Suprapubic skin (tissue), 4 donors: ENCODE measurements at regions not wholly inside any gene's neighbourhood (a gene's known extent, or its start where the extent isn't known, plus 50 kb on each side); places are given as distances from the start of the nearest gene placed in this dataset.
"Not testable (repeated sequence)": the region's sequence is repeated elsewhere in the genome, so short reads cannot be mapped to it uniquely, and the experiment has no call there.

ENCODE experiments used
- DNase-seq, 2 donors: peaks; one replicate each; pipeline ENCODE4 v3.0.0-alpha.2; 2019; ENCODE audit warnings: low spot score in 2 of 2
- H3K27ac ChIP-seq: fragments of 200-600 bp; sonication (generic); one replicate; pipeline ENCODE4 v1.5.1; 2019
- H3K27me3 ChIP-seq: fragments of 200-600 bp; sonication (generic); one replicate; pipeline ENCODE4 v1.5.1; 2019
- H3K36me3 ChIP-seq: fragments of 200-600 bp; sonication (generic); one replicate; pipeline ENCODE4 v1.5.1; 2019
- H3K4me1 ChIP-seq: fragments of 200-600 bp; sonication (generic); one replicate; pipeline ENCODE4 v1.5.1; 2019
- H3K4me3 ChIP-seq: fragments of 200-600 bp; sonication (generic); one replicate; pipeline ENCODE4 v1.5.1; 2019; ENCODE audit warnings: mild to moderate bottlenecking
- H3K9me3 ChIP-seq: fragments of 200-600 bp; sonication (generic); one replicate; pipeline ENCODE4 v1.5.1; 2019
- EP300 ChIP-seq: sonication (generic); formaldehyde crosslinking; IDR thresholded peaks from one replicate; pipeline ENCODE4 v1.6.1; 2017; ENCODE audit warnings: antibody characterized with exemption
- POLR2A ChIP-seq, 2 donors: fragments of 450-650 bp; IDR thresholded peaks; one replicate each; pipeline ENCODE4 v1.6.1; 2017; ENCODE audit warnings: antibody characterized with exemption in 2 of 2, mild to moderate bottlenecking in 2 of 2, moderate library complexity in 2 of 2
- POLR2AphosphoS5 ChIP-seq, 3 donors: sonication (generic); formaldehyde crosslinking; IDR thresholded peaks; one replicate each; pipeline ENCODE4 v1.6.1; 2017; ENCODE audit warnings: antibody characterized with exemption in 3 of 3
- WGBS: methylation state at CpG from one replicate; pipeline ENCODE4 v1.1.5; 2018; 5-methylcytosine and 5-hydroxymethylcytosine counted together
- TF ChIP-seq, protein P1 (sequence below), 2 donors: fragments of 200-600 bp in 1 of 2; fragments of 450-650 bp in 1 of 2; sonication (generic) in 1 of 2; IDR thresholded peaks; one replicate each; pipeline ENCODE4 v1.5.1; 2016 to 2019; ENCODE audit warnings: antibody characterized with exemption in 2 of 2, mild to moderate bottlenecking in 1 of 2, moderate library complexity in 1 of 2

DNA sequence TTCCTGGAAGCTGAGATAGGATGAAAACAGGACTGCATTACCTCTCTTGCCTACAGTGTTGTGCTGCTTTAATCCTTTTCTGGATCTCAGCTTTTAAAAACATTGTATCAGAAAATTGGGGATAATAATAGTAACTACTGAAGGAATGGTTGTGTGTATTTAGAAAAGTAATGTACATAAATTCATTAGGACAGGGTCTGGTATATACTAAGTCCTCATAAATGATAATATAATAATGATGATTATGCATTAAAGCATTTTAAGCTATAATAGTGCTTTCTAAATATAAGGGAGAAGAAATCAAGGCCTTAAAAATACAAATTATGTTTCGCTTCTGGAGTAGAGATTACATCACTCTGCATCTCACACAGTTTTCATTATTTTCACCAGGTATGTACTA is 530.1 kb downstream of the ZNF385D start:
- TF ChIP-seq POLR2AphosphoS5 (IDR thresholded peaks at IDR 0.05) (no peak), EP300 (no peak), POLR2A (IDR thresholded peaks at IDR 0.05) (no peak)
- TF ChIP-seq, protein P1, sequence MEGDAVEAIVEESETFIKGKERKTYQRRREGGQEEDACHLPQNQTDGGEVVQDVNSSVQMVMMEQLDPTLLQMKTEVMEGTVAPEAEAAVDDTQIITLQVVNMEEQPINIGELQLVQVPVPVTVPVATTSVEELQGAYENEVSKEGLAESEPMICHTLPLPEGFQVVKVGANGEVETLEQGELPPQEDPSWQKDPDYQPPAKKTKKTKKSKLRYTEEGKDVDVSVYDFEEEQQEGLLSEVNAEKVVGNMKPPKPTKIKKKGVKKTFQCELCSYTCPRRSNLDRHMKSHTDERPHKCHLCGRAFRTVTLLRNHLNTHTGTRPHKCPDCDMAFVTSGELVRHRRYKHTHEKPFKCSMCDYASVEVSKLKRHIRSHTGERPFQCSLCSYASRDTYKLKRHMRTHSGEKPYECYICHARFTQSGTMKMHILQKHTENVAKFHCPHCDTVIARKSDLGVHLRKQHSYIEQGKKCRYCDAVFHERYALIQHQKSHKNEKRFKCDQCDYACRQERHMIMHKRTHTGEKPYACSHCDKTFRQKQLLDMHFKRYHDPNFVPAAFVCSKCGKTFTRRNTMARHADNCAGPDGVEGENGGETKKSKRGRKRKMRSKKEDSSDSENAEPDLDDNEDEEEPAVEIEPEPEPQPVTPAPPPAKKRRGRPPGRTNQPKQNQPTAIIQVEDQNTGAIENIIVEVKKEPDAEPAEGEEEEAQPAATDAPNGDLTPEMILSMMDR (IDR thresholded peaks at IDR 0.05) = no peak

DNA sequence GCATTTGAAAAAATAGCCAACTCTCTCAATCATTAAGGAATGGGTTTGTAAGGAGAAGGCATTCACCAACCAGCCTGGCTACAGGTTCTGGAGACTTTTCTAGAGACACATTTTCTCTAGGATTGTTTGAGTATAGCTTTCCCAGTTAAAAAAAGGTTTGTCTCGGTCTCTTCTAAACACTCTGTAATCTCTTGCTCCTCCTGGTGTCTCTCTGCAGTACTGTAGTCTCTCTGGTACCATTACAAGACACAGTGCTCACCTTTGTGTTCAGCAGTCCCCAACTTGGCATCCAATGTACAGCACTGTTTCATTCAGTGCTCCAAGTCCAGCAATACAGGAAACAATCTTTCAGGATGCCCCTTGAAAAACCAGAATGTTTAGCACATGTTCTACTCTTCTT is 534.4 kb downstream of the ZNF385D start:
- no peaks in the 10 kb centered on the region for H3K4me1 ChIP-seq
- H3K27ac ChIP-seq = no peak overlapping the region
- DNase-seq = no peak
- 62% methylated on average over 1 of the region's 1 CpG for WGBS
- no peak overlapping the region for H3K4me3 ChIP-seq
- peaks cover 9% of the 10 kb centered on the region for H3K9me3 ChIP-seq
- H3K27me3 ChIP-seq = no peaks in the 10 kb centered on the region
- TF ChIP-seq EP300 (no peak), POLR2A (IDR thresholded peaks at IDR 0.05) (no peak), POLR2AphosphoS5 (IDR thresholded peaks at IDR 0.05) (no peak)
- TF ChIP-seq, protein P1 (IDR thresholded peaks at IDR 0.05) = no peak
- no peaks in the 10 kb centered on the region for H3K36me3 ChIP-seq

More for the DNA sequence above, 530.1 kb downstream of the ZNF385D start:
- DNase-seq = no peak
- H3K9me3 ChIP-seq = peaks cover 5% of the 10 kb centered on the region
- H3K4me3 ChIP-seq = no peak overlapping the region
- no peaks in the 10 kb centered on the region for H3K4me1 ChIP-seq
- H3K27ac ChIP-seq = no peak overlapping the region
- H3K36me3 ChIP-seq = no peaks in the 10 kb centered on the region
- no peaks in the 10 kb centered on the region for H3K27me3 ChIP-seq
- 92% methylated on average over 1 of the region's 1 CpG for WGBS

DNA sequence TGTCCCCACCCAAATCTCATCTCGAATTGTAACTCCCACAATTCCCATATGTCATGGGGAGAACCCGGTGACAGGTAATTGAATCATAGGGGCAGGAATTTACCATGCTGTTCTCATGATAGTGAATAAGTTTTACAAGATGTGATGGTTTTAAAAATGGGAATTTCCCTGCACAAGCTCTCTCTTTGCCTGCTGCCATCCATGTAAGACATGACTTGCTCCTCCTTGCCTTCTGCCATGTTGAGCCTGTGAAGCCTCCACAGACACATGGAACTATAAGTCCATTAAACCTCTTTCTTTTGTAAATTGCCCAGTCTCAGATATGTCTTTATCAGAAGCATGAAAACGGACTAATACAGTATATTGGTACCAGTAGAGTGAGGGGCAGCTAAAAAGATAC is 546.9 kb downstream of the ZNF385D start:
- H3K4me1 ChIP-seq, H3K9me3 ChIP-seq, H3K4me3 ChIP-seq, H3K27me3 ChIP-seq, DNase-seq, H3K36me3 ChIP-seq, H3K27ac ChIP-seq: not testable (repeated sequence)
- 64% methylated on average over 3 of the region's 3 CpGs for WGBS

DNA sequence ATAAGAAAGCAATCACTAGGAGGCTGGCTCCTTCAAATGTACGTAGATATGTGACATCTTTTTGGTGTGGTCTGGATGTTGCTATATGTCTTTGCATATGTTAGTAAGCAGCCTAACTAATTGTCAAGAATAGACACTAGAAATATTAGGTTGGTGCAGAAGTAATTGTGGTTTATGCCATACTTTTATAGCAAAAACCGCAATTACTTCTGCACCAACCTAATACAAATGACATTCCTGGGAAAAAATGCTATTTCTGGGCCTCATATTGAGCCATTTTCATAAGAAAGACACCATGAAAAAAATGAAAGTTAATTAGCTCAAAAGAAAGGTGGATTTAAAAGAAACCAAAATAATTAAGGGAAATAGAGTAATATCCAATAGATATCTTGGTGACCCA is 555.8 kb downstream of the ZNF385D start:
- DNase-seq = no peak
- Histone ChIP-seq H3K27ac (no peak overlapping the region), H3K4me3 (no peak overlapping the region), H3K9me3 (no peaks in the 10 kb centered on the region), H3K36me3 (no peaks in the 10 kb centered on the region), H3K27me3 (no peaks in the 10 kb centered on the region), H3K4me1 (no peaks in the 10 kb centered on the region)
- TF ChIP-seq POLR2AphosphoS5 (IDR thresholded peaks at IDR 0.05) = no peak
- TF ChIP-seq POLR2A (IDR thresholded peaks at IDR 0.05) = no peak
- TF ChIP-seq, protein P1 (IDR thresholded peaks at IDR 0.05) = no peak
- no peak for TF ChIP-seq EP300
- WGBS = 85% methylated on average over 2 of the region's 2 CpGs

DNA sequence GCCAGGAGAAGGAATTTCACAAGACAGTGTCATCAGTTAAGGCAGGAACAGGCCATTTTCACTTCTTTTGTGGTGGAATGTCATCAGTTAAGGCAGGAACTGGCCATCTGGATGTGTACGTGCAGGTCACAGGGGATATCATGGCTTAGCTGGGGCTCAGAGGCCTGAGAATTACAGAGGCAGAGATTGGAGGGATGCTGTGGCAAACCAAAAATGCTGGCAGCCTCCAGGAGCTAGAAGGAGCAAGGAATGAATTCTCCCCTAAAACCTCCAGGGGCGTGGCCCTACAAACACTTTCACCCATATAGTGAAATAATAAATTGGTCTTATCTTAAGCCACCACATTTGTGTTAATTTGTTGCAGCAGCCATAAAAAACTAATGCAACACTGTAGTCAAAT is 557.0 kb downstream of the ZNF385D start:
- not testable (repeated sequence) for H3K4me1 ChIP-seq, H3K27ac ChIP-seq, H3K27me3 ChIP-seq, H3K36me3 ChIP-seq, H3K4me3 ChIP-seq, H3K9me3 ChIP-seq, DNase-seq
- WGBS = 95% methylated on average over 2 of the region's 2 CpGs

DNA sequence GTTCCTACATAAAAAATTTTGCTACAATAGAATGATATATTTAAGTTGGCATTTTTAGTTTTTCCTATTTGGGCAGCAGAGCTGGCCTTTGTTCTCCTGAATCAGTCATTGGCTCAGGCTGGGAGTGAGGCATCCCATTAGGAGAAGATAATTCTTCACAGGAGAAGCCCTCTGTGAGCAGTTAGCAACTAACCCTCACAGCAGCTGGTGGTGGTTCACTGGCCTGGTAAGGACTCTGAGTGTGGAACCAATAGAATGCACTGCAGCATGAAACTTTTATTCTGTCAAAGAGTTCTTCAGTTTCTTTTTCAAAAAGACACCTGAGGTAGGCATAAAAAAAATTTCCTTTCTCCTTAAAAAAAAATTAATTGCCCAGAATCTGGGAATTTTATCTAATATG is 562.6 kb downstream of the ZNF385D start:
- Histone ChIP-seq H3K27me3 (no peaks in the 10 kb centered on the region), H3K9me3 (no peaks in the 10 kb centered on the region), H3K4me1 (no peaks in the 10 kb centered on the region), H3K36me3 (no peaks in the 10 kb centered on the region), H3K4me3 (no peak overlapping the region), H3K27ac (no peak overlapping the region)
- TF ChIP-seq POLR2A (IDR thresholded peaks at IDR 0.05) (no peak), POLR2AphosphoS5 (IDR thresholded peaks at IDR 0.05) (no peak)
- TF ChIP-seq, protein P1 (IDR thresholded peaks at IDR 0.05) = no peak
- no peak for DNase-seq
